ENCODE measurements at regions not wholly inside any gene's neighbourhood (a gene's known extent, or its start where the extent isn't known, plus 50 kb on each side); places are given as distances from the start of the nearest gene placed in this dataset.

DNA sequence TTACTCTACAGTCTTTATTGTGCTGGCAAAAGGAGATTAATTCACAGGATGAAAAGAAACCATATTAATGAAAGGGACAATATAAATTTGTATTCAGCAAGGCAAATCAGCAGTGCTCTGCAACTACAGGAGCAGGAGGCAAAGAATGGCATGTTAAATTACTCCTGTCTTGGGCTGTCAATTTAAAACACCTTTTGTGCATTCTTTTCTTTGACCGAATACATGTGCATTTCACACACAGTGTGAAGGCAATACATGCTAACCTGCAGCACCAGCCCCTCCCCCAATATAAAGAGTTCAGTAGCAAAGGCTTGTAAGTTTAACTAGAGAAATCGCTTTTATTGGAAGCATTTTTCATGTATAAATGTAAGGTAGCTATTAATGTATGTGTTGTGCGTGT lies 275.2 kb upstream of the TOPAZ1 start:
- TF ChIP-seq EZH2phosphoT487 (IDR thresholded peaks at IDR 0.05; ENCODE audit: insufficient read depth, low read depth) (no peak), EZH2 (IDR thresholded peaks at IDR 0.05; ENCODE audit: insufficient read depth, poor library complexity, severe bottlenecking) (no peak)

Data from GM23248 (cell line).